GM12878 (cell line): ENCODE measurements at regions not wholly inside any gene's neighbourhood (a gene's known extent, or its start where the extent isn't known, plus 50 kb on each side); places are given as distances from the start of the nearest gene placed in this dataset.

Experiments
- ATF7 ChIP-seq: fragments of 450-650 bp; IDR thresholded peaks from 2 replicates; pipeline ENCODE4 v1.6.1; 2016; ENCODE audit warnings: low read depth, mild to moderate bottlenecking
- CTCF ChIP-seq, 3 experiments: IDR thresholded peaks in 2 of 3; conservative IDR thresholded peaks in 1 of 3; 2 replicates each; pipeline ENCODE4 v1.5.1; 2011; ENCODE audit warnings: low read depth in 3 of 3, low read length in 3 of 3, mild to moderate bottlenecking in 3 of 3, control low read depth in 2 of 3, moderate library complexity in 2 of 3, inconsistent platforms in 1 of 3, mixed read lengths in 1 of 3; ENCODE audit not compliant: control insufficient read depth in 2 of 3, insufficient read depth in 1 of 3; ENCODE audit errors: extremely low read depth in 1 of 3
- HDAC6 ChIP-seq: fragments of 200-600 bp; sonication (generic); IDR thresholded peaks from one replicate; pipeline ENCODE4 v1.8.0; 2017; ENCODE audit warnings: antibody characterized with exemption; ENCODE audit not compliant: unreplicated experiment
- MTA2 ChIP-seq: fragments of 450-650 bp; IDR thresholded peaks from 2 replicates; pipeline ENCODE4 v1.6.1; 2016; ENCODE audit warnings: low read depth, mild to moderate bottlenecking, moderate library complexity
- SUZ12 ChIP-seq: fragments of 200-600 bp; sonication (generic); IDR thresholded peaks from one replicate; pipeline ENCODE4 v1.6.1; 2018; ENCODE audit warnings: antibody characterized with exemption, mild to moderate bottlenecking; ENCODE audit not compliant: unreplicated experiment

DNA sequence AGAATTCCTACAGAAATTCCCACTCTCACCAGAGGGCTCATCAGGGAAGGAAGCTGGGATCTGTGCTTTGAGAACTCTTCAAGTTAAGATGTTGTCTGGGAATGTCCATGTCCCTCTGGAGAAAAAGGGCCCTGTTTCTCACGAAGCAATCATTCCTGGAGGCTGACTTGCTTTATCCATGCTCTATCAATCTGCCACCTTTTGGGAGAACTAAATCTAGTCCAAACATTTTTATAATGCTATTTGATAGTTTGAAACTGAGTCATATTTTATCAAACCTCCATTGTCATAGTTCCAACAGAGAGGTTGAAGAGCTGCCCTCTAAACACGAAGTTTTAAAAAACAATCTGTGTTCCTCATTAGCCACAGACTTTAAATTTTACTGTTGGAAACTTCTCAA, 219.2 kb downstream of the MTX2 start:
- no peak for TF ChIP-seq MTA2
- no peak for TF ChIP-seq HDAC6
- no peak for TF ChIP-seq SUZ12
- TF ChIP-seq ATF7: no peak
- TF ChIP-seq CTCF (IDR thresholded peaks at IDR 0.05 in 2 of 3, conservative IDR thresholded peaks at IDR 0.05 in 1 of 3; ENCODE audit: control insufficient read depth in 2 of 3, extremely low read depth in 1 of 3, insufficient read depth in 1 of 3, low read depth in 3 of 3, low read length in 3 of 3): no peak
